GM12865 (cell line): ENCODE measurements at regions not wholly inside any gene's neighbourhood (a gene's known extent, or its start where the extent isn't known, plus 50 kb on each side); places are given as distances from the start of the nearest gene placed in this dataset.

Experiments
- DNase-seq: peaks from one replicate; pipeline ENCODE4 v3.0.0; 2010; ENCODE audit warnings: low read depth
- H3K4me3 ChIP-seq: 2 replicates; pipeline ENCODE4 v1.5.1; 2011; ENCODE audit warnings: mild to moderate bottlenecking, low read depth, low read length, control low read depth
- CTCF ChIP-seq: IDR thresholded peaks from 2 replicates; pipeline ENCODE4 v1.5.1; 2011; ENCODE audit warnings: low read length, control low read depth, low read depth, inconsistent platforms; ENCODE audit not compliant: insufficient read depth; ENCODE audit errors: missing control alignments

GRCh38 chr4:148692242-148692641 lies 250.0 kb upstream of the NR3C2 start:
- no peak overlapping the region for H3K4me3 ChIP-seq
- no peak for DNase-seq
- no peak for TF ChIP-seq CTCF

- no peak for TF ChIP-seq CTCF
- H3K4me3 ChIP-seq: no peak overlapping the region
These were observed 244.2 kb upstream of the NR3C2 start for GRCh38 chr4:148686449-148686848.

GRCh38 chr4:148684638-148685037 lies 242.4 kb upstream of the NR3C2 start:
- DNase-seq: no peak
- H3K4me3 ChIP-seq: no peak overlapping the region
- TF ChIP-seq CTCF: no peak

More at GRCh38 chr4:148686449-148686848, 244.2 kb upstream of the NR3C2 start:
- DNase-seq: no peak

GRCh38 chr4:148680884-148681283 lies 238.7 kb upstream of the NR3C2 start:
- no peak for TF ChIP-seq CTCF
- no peak for DNase-seq
- no peak overlapping the region for H3K4me3 ChIP-seq

GRCh38 chr4:148676344-148676743 lies 234.1 kb upstream of the NR3C2 start:
- no peak for TF ChIP-seq CTCF
- no peak overlapping the region for H3K4me3 ChIP-seq
- DNase-seq: no peak

- no peak for TF ChIP-seq CTCF
- no peak overlapping the region for H3K4me3 ChIP-seq
- no peak for DNase-seq
These were observed 232.7 kb upstream of the NR3C2 start for GRCh38 chr4:148674876-148675275.

- no peak overlapping the region for H3K4me3 ChIP-seq
- no peak for TF ChIP-seq CTCF
- DNase-seq: no peak
These were observed 222.4 kb upstream of the NR3C2 start for GRCh38 chr4:148664636-148665035.
